ENCODE measurements at regions not wholly inside any gene's neighbourhood (a gene's known extent, or its start where the extent isn't known, plus 50 kb on each side); places are given as distances from the start of the nearest gene placed in this dataset.

DNA sequence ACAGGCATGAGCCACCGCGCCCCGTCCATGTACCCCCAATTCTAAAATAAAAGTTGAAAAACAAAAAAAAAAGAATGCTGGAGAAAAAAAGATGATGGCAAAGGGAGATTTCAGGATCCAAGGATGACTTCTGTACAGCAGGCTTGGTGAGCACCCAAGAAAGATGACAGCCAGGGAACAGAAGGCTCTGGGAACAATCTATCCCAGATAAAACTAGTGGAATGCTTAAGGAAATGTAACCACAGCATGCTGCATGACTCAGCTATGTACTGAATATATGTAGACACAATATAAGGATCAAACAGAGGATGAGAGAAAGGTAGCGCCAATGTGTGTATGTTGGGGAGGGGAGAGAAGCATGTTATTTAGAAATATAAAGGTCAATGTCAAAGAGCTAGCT is 123.7 kb upstream of the TMTC1 start:
- H2AFZ ChIP-seq (ENCODE audit: low read depth, low read length), result no peak overlapping the region
- H3K9ac ChIP-seq (ENCODE audit: low read length), result no peak overlapping the region
- DNase-seq (ENCODE audit: low read depth) (peak; percentile 29), FAIRE-seq (no peak)
- no peaks in the 10 kb centered on the region for H3K4me1 ChIP-seq (ENCODE audit: insufficient read depth, low read length)
- Mint-ChIP-seq H3K4me1 (ENCODE audit: low read depth, unreplicated experiment) (peaks cover 4% of the 10 kb centered on the region), H3K4me3 (ENCODE audit: unreplicated experiment) (no peak overlapping the region), H3K9me3 (ENCODE audit: unreplicated experiment) (peaks cover 2% of the 10 kb centered on the region), H3K27ac (ENCODE audit: unreplicated experiment) (no peak overlapping the region), H3K27me3 (ENCODE audit: low read depth, unreplicated experiment) (no peaks in the 10 kb centered on the region), H3K36me3 (ENCODE audit: low read depth, unreplicated experiment) (no peaks in the 10 kb centered on the region)
- H3K4me3 ChIP-seq (ENCODE audit: insufficient read depth, low read depth, low read length), result no peak overlapping the region
- TF ChIP-seq EZH2 (IDR thresholded peaks at IDR 0.05; ENCODE audit: insufficient read depth, low read length), result no peak
- TF ChIP-seq, protein P1, sequence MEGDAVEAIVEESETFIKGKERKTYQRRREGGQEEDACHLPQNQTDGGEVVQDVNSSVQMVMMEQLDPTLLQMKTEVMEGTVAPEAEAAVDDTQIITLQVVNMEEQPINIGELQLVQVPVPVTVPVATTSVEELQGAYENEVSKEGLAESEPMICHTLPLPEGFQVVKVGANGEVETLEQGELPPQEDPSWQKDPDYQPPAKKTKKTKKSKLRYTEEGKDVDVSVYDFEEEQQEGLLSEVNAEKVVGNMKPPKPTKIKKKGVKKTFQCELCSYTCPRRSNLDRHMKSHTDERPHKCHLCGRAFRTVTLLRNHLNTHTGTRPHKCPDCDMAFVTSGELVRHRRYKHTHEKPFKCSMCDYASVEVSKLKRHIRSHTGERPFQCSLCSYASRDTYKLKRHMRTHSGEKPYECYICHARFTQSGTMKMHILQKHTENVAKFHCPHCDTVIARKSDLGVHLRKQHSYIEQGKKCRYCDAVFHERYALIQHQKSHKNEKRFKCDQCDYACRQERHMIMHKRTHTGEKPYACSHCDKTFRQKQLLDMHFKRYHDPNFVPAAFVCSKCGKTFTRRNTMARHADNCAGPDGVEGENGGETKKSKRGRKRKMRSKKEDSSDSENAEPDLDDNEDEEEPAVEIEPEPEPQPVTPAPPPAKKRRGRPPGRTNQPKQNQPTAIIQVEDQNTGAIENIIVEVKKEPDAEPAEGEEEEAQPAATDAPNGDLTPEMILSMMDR (IDR thresholded peaks at IDR 0.05; ENCODE audit: insufficient read depth, low read depth, low read length), result no peak
- H3K4me2 ChIP-seq (ENCODE audit: low read length), result no peak overlapping the region
- no peaks in the 10 kb centered on the region for H3K79me2 ChIP-seq (ENCODE audit: insufficient read depth, low read length)
- no peaks in the 10 kb centered on the region for H3K36me3 ChIP-seq (ENCODE audit: insufficient read depth, low read length)
- H4K20me1 ChIP-seq (ENCODE audit: insufficient read depth, low read length), result no peaks in the 10 kb centered on the region
- H3K9me3 ChIP-seq (ENCODE audit: insufficient read depth, low read depth, low read length), result no peaks in the 10 kb centered on the region
- no peak overlapping the region for H3K27ac ChIP-seq (ENCODE audit: low read depth, low read length)
- no peaks in the 10 kb centered on the region for H3K27me3 ChIP-seq (ENCODE audit: insufficient read depth, low read length)

DNA sequence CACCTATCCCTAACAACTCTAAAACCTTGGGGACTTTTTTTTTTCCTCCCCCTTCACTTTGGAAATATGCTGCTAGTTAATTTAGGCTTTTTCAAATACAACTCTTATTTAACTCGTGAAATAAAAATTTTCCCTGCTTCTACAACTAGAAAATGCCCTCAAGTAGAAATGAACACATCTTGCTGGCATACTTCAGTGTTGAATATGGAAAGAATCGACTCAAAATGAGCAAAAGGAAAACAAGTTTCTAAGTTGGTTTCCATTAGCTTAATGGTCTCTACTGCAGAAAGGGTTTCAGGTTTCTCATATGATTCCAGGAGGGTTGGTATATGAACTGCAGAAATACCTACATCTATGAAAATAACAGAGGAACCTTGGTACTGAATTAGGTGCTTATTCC is 118.3 kb upstream of the TMTC1 start:
- H2AFZ ChIP-seq (ENCODE audit: low read depth, low read length), result no peak overlapping the region
- H4K20me1 ChIP-seq (ENCODE audit: insufficient read depth, low read length), result no peaks in the 10 kb centered on the region
- no peak overlapping the region for H3K9ac ChIP-seq (ENCODE audit: low read length)
- H3K36me3 Mint-ChIP-seq (ENCODE audit: low read depth, unreplicated experiment), result no peaks in the 10 kb centered on the region
- H3K9me3 ChIP-seq (ENCODE audit: insufficient read depth, low read depth, low read length), result no peaks in the 10 kb centered on the region
- TF ChIP-seq EZH2 (IDR thresholded peaks at IDR 0.05; ENCODE audit: insufficient read depth, low read length), result no peak
- TF ChIP-seq, protein P1 (IDR thresholded peaks at IDR 0.05; ENCODE audit: insufficient read depth, low read depth, low read length), result no peak
- H3K27ac ChIP-seq (ENCODE audit: low read depth, low read length), result no peak overlapping the region
- no peaks in the 10 kb centered on the region for H3K36me3 ChIP-seq (ENCODE audit: insufficient read depth, low read length)
- H3K4me2 ChIP-seq (ENCODE audit: low read length), result no peak overlapping the region
- no peak overlapping the region for H3K4me3 ChIP-seq (ENCODE audit: insufficient read depth, low read depth, low read length)
- no peaks in the 10 kb centered on the region for H3K4me1 Mint-ChIP-seq (ENCODE audit: low read depth, unreplicated experiment)
- H3K9me3 Mint-ChIP-seq (ENCODE audit: unreplicated experiment), result no peaks in the 10 kb centered on the region
- DNase-seq (ENCODE audit: low read depth), result no peak
- no peak overlapping the region for H3K4me3 Mint-ChIP-seq (ENCODE audit: unreplicated experiment)
- H3K27me3 ChIP-seq (ENCODE audit: insufficient read depth, low read length), result no peaks in the 10 kb centered on the region
- no peak for FAIRE-seq
- H3K4me1 ChIP-seq (ENCODE audit: insufficient read depth, low read length), result no peaks in the 10 kb centered on the region
- H3K79me2 ChIP-seq (ENCODE audit: insufficient read depth, low read length), result no peaks in the 10 kb centered on the region
- H3K27ac Mint-ChIP-seq (ENCODE audit: unreplicated experiment), result no peak overlapping the region
- H3K27me3 Mint-ChIP-seq (ENCODE audit: low read depth, unreplicated experiment), result no peaks in the 10 kb centered on the region

DNA sequence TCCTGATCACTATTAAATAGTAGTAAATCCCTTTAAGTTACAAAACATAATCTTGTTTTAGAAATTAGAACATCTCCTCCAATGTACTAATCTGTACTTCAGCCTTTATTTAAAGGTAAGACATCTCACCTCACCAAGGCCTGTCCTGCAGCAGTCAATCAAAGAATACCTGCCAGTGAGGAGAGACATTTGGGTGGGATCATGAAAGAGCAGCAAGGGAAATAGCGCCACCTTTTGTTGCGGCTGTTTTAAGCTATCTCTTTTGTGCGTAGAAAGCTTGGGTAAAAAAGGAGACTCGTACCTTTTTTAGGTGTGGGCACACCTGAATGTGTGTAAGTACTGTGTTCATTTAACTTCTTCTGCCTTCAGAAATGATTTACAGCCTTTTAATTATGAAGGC is 117.8 kb upstream of the TMTC1 start:
- Histone ChIP-seq H3K9ac (ENCODE audit: low read length) (no peak overlapping the region), H3K9me3 (ENCODE audit: insufficient read depth, low read depth, low read length) (no peaks in the 10 kb centered on the region), H3K4me1 (ENCODE audit: insufficient read depth, low read length) (no peaks in the 10 kb centered on the region), H4K20me1 (ENCODE audit: insufficient read depth, low read length) (no peaks in the 10 kb centered on the region), H3K4me3 (ENCODE audit: insufficient read depth, low read depth, low read length) (no peak overlapping the region), H3K27ac (ENCODE audit: low read depth, low read length) (no peak overlapping the region), H3K27me3 (ENCODE audit: insufficient read depth, low read length) (no peaks in the 10 kb centered on the region), H3K36me3 (ENCODE audit: insufficient read depth, low read length) (no peaks in the 10 kb centered on the region), H2AFZ (ENCODE audit: low read depth, low read length) (no peak overlapping the region), H3K4me2 (ENCODE audit: low read length) (no peak overlapping the region), H3K79me2 (ENCODE audit: insufficient read depth, low read length) (no peaks in the 10 kb centered on the region)
- Mint-ChIP-seq H3K36me3 (ENCODE audit: low read depth, unreplicated experiment) (no peaks in the 10 kb centered on the region), H3K4me1 (ENCODE audit: low read depth, unreplicated experiment) (no peaks in the 10 kb centered on the region), H3K4me3 (ENCODE audit: unreplicated experiment) (no peak overlapping the region), H3K27ac (ENCODE audit: unreplicated experiment) (no peak overlapping the region), H3K27me3 (ENCODE audit: low read depth, unreplicated experiment) (no peaks in the 10 kb centered on the region), H3K9me3 (ENCODE audit: unreplicated experiment) (no peaks in the 10 kb centered on the region)
- TF ChIP-seq, protein P1 (IDR thresholded peaks at IDR 0.05; ENCODE audit: insufficient read depth, low read depth, low read length), result no peak
- no peak for TF ChIP-seq EZH2 (IDR thresholded peaks at IDR 0.05; ENCODE audit: insufficient read depth, low read length)
- no peak for DNase-seq (ENCODE audit: low read depth)
- FAIRE-seq, result no peak
